HG03457 (cell line): ENCODE measurements at regions not wholly inside any gene's neighbourhood (a gene's known extent, or its start where the extent isn't known, plus 50 kb on each side); places are given as distances from the start of the nearest gene placed in this dataset.
A peak's percentile ranks its signal among the peaks of the same experiment; 100 is the strongest.
"Not testable (repeated sequence)": the region's sequence is repeated elsewhere in the genome, so short reads cannot be mapped to it uniquely, and the experiment has no call there.

Experiments
- ATAC-seq: cut with Tn5 transposase; IDR thresholded peaks from one replicate; pipeline ENCODE4 v1.9.1; 2021; ENCODE audit warnings: moderate number of reproducible peaks; ENCODE audit not compliant: unreplicated experiment

GRCh38 chr1:168461108-168461507, 82.7 kb downstream of the XCL2 start:
- ATAC-seq, result not testable (repeated sequence)

- ATAC-seq, result not testable (repeated sequence)
These were observed 86.5 kb downstream of the XCL2 start for GRCh38 chr1:168457296-168457695.

DNA sequence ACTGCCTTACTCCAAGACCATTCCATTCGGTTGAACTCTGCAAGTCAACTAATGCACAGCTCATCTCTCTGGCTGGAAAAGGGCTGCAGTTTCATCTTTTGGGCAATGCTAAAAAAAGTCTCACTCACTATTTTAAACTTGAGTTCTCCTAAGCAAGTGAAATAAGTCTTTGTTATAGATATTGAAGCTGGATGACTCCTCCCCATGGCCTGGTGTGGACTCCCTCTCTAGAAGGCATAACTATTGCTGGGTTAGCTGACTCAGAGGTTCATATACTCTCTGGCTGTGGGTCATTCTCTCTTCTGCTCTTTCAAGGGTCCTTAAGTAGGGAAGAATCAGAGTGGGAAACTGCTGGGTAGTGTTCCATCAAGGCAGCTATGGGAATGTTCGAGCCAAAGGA, 88.0 kb downstream of the XCL2 start:
- no peak for ATAC-seq

GRCh38 chr1:168454211-168454815, 89.5 kb downstream of the XCL2 start:
- no peak for ATAC-seq

GRCh38 chr1:168453056-168453455, 90.7 kb downstream of the XCL2 start:
- ATAC-seq, result no peak

DNA sequence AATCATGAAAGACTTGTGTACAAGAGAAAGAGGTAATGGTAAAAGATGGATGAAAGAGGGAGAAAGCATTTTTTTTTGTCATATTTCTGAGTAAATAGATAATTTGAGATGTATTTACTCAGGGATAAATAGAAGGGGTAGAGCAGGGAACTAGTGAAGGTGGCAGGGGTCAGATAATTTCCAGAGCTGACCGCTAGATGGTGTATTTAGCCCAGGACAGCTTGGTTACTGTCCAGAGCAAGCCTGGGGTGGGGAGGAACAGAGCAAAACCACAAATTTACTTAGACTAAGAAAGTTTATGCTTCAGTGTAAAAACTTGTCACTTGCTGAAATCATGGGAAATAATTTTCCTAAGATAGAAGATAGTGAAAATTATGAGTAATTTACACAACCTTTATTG, 91.5 kb downstream of the XCL2 start:
- ATAC-seq, result no peak

DNA sequence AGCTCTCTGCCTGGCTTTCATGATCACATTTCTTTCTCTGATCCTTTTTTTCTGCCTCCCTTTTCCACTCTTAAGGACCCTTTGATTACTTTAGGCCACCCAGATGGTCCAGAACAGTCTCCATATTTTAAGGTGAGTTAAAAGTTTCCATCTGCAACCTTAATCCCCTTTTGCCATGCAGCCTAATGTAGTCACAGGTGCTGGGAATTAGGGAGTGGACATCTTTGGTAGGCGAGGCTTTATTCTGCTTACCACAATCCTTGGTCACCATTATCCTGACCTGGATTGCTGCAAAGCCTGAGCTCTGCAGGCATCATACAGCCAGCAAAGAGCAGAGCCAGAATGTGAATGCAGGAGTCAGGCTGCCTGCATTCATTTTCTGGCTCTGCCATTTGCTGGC, 95.9 kb downstream of the XCL2 start:
- no peak for ATAC-seq

DNA sequence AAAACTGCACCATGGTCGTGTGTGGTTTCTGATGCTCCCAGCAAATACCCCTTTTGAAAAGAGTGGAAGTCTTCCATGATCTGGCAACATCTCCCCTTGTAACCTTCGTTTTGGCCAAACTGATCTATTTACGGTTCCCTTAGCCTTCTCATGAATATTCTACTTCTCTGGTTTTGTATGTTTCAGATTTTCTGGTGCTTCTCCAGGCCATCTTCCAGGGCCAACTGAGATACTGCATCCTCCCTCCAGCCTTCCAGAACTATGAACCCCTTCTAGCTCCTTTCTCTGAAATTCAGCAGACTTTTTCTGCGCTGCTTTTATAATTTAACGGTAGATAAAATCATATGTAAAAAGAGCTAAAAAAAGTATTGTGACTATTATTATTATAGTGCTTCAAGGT, 97.7 kb downstream of the XCL2 start:
- no peak for ATAC-seq

GRCh38 chr1:168443899-168444298, 99.9 kb downstream of the XCL2 start:
- no peak for ATAC-seq

DNA sequence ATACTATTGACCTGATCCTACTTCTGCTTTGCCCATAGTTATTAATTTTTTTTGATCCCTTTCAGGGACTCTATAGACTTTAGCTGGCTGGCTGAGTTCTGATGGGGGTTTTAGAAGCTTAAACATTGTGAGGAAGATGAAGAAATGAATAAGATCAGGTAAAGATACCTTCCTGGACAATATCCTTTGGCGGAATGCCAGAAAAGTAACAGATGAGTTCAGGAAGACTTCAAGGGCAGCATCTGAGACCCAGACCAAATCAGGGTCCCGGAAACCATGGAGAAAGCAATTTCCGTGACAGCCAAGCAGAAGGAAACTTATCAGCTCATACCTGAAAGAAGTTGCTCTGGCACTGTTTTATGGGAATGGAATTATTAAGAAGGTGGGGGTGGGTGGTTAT, 100.4 kb downstream of the XCL2 start:
- no peak for ATAC-seq

GRCh38 chr1:168442931-168443330, 100.9 kb downstream of the XCL2 start:
- ATAC-seq, result no peak

DNA sequence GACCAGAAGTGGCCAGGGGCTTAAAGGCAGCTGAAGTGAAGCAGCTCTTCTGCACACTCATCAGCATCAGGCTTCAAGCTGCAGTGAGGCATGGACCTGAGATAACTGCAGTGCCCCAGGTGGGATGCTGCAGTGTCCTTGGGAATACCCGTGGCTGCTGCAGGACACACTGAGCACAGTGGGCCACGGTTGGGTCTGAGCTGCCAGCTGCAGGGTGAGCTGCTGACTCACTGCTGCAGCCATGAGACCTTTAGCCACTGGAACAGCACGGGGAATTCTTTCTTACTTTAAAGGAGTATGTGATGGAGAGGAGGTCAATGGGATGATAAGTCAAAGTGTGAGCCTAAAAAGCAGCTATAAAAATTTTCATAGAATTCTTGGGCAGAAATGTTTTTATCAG, 102.1 kb downstream of the XCL2 start:
- ATAC-seq, result no peak

- peak; percentile 80 for ATAC-seq
These were observed 104.1 kb downstream of the XCL2 start for GRCh38 chr1:168439456-168440375.

- ATAC-seq, result no peak
These were observed 105.2 kb downstream of the XCL2 start for GRCh38 chr1:168438626-168439025.

GRCh38 chr1:168437821-168438220, 106.0 kb downstream of the XCL2 start:
- no peak for ATAC-seq

GRCh38 chr1:168435439-168435838, 108.4 kb downstream of the XCL2 start:
- ATAC-seq, result no peak

DNA sequence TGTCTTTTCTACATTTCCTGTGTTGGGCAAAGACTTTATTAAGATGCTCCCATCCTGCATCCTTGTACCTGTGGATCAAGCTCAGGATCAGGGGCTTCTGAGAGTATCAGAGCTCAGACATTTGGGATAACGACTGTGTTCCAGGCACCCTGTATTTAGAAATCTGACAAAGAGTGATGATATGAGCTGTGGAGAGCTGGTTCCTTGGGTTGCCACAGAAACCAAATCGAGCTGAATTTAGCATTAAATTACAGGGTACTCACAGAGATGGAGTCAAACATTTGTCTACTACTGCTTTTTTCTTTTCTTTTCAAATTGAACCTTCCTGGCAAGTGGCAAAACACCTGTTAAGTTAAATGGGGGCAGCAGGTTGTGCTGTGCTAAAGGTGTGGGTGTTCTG, 110.6 kb downstream of the XCL2 start:
- no peak for ATAC-seq

GRCh38 chr1:168431882-168432281, 111.9 kb downstream of the XCL2 start:
- no peak for ATAC-seq

- ATAC-seq, result no peak
These were observed 113.5 kb downstream of the XCL2 start for GRCh38 chr1:168430321-168430720.

DNA sequence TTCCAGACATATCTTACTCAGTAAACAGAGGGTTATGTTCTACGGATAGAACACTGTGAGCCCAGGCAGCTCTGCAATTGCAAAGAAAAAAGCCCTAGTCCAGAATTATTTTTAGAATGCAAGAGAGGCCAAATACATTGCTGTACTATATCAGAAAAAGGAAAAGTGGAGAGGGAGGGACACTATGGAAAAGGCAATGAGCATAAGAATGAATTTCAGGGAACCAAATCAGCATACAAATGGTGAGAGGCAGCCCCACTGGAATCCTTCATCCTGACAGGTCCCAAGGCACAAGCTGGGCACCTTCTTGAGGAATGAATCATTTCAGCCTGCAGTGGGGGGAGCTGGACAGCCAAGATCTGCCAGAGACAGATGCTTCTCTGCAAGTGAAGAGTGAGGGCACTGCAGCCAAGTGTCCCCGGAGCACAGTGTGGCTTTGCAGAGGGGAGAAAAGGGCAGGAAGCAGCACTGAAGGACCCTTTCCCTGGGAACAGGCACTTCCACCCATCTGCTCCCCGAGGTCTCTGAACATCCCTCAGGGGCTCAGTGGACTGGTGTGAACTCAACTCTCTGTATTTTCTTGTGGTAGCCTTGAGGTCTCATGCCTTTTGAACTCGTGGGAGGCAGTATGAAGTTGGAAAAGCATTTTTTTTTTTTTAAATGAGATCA, 115.6 kb downstream of the XCL2 start:
- ATAC-seq, result no peak

GRCh38 chr1:168427051-168427450, 116.7 kb downstream of the XCL2 start:
- ATAC-seq, result no peak

DNA sequence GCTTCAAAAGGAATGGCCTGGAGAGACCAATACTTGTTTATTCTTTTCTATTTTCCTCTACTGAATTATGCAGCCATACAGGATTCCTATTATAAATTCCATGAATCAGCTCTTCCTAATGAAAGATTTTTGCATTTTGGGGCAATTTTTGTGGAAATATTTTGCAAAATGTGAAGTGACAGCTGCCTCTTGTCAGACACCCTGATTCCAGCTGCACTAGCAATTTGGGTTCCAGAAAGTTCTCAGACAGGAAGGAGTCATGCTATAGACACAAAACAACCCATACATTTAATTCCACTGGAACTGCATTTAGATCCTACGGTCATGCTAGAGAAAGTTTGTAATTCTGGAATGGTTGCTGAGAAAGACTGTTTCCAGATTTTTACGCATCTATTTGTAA, 119.5 kb downstream of the XCL2 start:
- no peak for ATAC-seq
